ENCODE measurements at regions not wholly inside any gene's neighbourhood (a gene's known extent, or its start where the extent isn't known, plus 50 kb on each side); places are given as distances from the start of the nearest gene placed in this dataset.

GRCh38 chr1:88009916-88010315 lies 674.2 kb upstream of the PKN2 start:
- TF ChIP-seq EP300 (IDR thresholded peaks at IDR 0.05) (no peak), POLR2A (IDR thresholded peaks at IDR 0.05) (no peak)
- TF ChIP-seq, protein P1, sequence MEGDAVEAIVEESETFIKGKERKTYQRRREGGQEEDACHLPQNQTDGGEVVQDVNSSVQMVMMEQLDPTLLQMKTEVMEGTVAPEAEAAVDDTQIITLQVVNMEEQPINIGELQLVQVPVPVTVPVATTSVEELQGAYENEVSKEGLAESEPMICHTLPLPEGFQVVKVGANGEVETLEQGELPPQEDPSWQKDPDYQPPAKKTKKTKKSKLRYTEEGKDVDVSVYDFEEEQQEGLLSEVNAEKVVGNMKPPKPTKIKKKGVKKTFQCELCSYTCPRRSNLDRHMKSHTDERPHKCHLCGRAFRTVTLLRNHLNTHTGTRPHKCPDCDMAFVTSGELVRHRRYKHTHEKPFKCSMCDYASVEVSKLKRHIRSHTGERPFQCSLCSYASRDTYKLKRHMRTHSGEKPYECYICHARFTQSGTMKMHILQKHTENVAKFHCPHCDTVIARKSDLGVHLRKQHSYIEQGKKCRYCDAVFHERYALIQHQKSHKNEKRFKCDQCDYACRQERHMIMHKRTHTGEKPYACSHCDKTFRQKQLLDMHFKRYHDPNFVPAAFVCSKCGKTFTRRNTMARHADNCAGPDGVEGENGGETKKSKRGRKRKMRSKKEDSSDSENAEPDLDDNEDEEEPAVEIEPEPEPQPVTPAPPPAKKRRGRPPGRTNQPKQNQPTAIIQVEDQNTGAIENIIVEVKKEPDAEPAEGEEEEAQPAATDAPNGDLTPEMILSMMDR (IDR thresholded peaks at IDR 0.05), result no peak
- H3K4me3 ChIP-seq, result no peak overlapping the region
- no peak for DNase-seq (ENCODE audit: low spot score in 2 of 2)
- no peaks in the 10 kb centered on the region for H3K4me1 ChIP-seq
- 81 to 85% methylated on average over 1 of the region's 1 CpG for WGBS, 2 donors
- no peaks in the 10 kb centered on the region for H3K9me3 ChIP-seq
- H3K36me3 ChIP-seq, result no peaks in the 10 kb centered on the region
- no peak overlapping the region for H3K27ac ChIP-seq
- H3K27me3 ChIP-seq, result no peaks in the 10 kb centered on the region

DNA sequence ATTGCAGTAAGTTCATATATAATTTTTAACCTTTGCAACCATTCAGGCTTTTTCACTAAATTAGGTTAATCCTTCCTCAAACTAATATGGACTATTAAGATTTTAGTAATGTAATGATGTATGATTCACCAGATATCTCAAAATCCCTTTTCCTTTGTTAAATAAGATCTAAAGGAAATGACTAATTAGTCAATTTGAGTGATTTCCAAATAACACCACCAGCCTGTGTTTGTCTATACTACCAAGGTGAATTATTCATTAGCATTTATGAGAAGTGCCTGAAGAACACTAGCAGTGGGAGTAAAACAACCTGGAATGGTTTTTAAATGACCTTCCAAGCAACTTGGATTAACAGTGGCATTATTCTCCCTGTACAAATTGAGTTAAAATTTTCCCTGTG lies 670.6 kb upstream of the PKN2 start:
- H3K9me3 ChIP-seq, result no peaks in the 10 kb centered on the region
- DNase-seq (ENCODE audit: low spot score in 2 of 2), result no peak
- no peaks in the 10 kb centered on the region for H3K36me3 ChIP-seq
- H3K4me1 ChIP-seq, result no peaks in the 10 kb centered on the region
- H3K27me3 ChIP-seq, result no peaks in the 10 kb centered on the region
- no peak for TF ChIP-seq EP300 (IDR thresholded peaks at IDR 0.05)
- TF ChIP-seq, protein P1 (IDR thresholded peaks at IDR 0.05), result no peak
- TF ChIP-seq POLR2A (IDR thresholded peaks at IDR 0.05), result no peak
- no peak overlapping the region for H3K27ac ChIP-seq
- no peak overlapping the region for H3K4me3 ChIP-seq

GRCh38 chr1:88014131-88014530 lies 669.9 kb upstream of the PKN2 start:
- TF ChIP-seq POLR2A (IDR thresholded peaks at IDR 0.05), result no peak
- TF ChIP-seq, protein P1 (IDR thresholded peaks at IDR 0.05), result no peak
- TF ChIP-seq EP300 (IDR thresholded peaks at IDR 0.05), result no peak
- Histone ChIP-seq H3K4me1 (no peaks in the 10 kb centered on the region), H3K27ac (no peak overlapping the region), H3K4me3 (no peak overlapping the region), H3K9me3 (no peaks in the 10 kb centered on the region), H3K36me3 (no peaks in the 10 kb centered on the region), H3K27me3 (no peaks in the 10 kb centered on the region)
- DNase-seq (ENCODE audit: low spot score in 2 of 2), result no peak
- 65 to 70% methylated on average over 3 of the region's 3 CpGs for WGBS, 2 donors

- no peaks in the 10 kb centered on the region for H3K27me3 ChIP-seq
- H3K9me3 ChIP-seq, result no peaks in the 10 kb centered on the region
- H3K36me3 ChIP-seq, result no peaks in the 10 kb centered on the region
- no peak for DNase-seq (ENCODE audit: low spot score in 2 of 2)
- 56 to 66% methylated on average over 3 of the region's 3 CpGs for WGBS, 2 donors
- TF ChIP-seq EP300 (IDR thresholded peaks at IDR 0.05), result no peak
- no peak for TF ChIP-seq POLR2A (IDR thresholded peaks at IDR 0.05)
- TF ChIP-seq, protein P1 (IDR thresholded peaks at IDR 0.05), result no peak
- no peak overlapping the region for H3K27ac ChIP-seq
- H3K4me1 ChIP-seq, result no peaks in the 10 kb centered on the region
- no peak overlapping the region for H3K4me3 ChIP-seq
These were observed 667.1 kb upstream of the PKN2 start for GRCh38 chr1:88016947-88017346.

DNA sequence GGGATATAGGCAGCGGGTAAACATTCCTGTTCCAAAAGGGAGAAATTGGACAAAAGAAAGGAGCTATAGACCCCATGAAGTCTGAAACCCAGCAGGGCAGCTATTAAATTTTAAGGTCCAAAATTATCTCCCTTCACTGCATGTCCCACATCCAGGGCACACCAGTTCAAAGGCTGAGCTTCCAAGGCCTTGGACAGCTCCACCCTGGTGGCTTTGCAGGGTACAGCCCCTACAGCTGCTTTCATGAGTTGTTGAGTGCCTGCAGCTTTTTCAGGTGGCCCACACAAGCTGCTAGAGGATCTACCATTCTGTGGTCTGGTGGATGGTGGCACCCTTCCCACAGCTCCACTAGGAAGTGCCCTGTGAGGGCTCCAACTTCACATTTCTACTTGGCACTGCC lies 662.5 kb upstream of the PKN2 start:
- H3K27me3 ChIP-seq, result no peaks in the 10 kb centered on the region
- DNase-seq (ENCODE audit: low spot score in 2 of 2), result no peak
- no peaks in the 10 kb centered on the region for H3K4me1 ChIP-seq
- H3K9me3 ChIP-seq, result no peaks in the 10 kb centered on the region
- no peak overlapping the region for H3K27ac ChIP-seq
- TF ChIP-seq EP300 (IDR thresholded peaks at IDR 0.05) (no peak), POLR2A (IDR thresholded peaks at IDR 0.05) (no peak)
- TF ChIP-seq, protein P1 (IDR thresholded peaks at IDR 0.05), result no peak
- H3K36me3 ChIP-seq, result no peaks in the 10 kb centered on the region
- H3K4me3 ChIP-seq, result no peak overlapping the region
- 0 to 38% methylated on average over 1 of the region's 1 CpG for WGBS, 2 donors
